ENCODE measurements at regions not wholly inside any gene's neighbourhood (a gene's known extent, or its start where the extent isn't known, plus 50 kb on each side); places are given as distances from the start of the nearest gene placed in this dataset.

DNA sequence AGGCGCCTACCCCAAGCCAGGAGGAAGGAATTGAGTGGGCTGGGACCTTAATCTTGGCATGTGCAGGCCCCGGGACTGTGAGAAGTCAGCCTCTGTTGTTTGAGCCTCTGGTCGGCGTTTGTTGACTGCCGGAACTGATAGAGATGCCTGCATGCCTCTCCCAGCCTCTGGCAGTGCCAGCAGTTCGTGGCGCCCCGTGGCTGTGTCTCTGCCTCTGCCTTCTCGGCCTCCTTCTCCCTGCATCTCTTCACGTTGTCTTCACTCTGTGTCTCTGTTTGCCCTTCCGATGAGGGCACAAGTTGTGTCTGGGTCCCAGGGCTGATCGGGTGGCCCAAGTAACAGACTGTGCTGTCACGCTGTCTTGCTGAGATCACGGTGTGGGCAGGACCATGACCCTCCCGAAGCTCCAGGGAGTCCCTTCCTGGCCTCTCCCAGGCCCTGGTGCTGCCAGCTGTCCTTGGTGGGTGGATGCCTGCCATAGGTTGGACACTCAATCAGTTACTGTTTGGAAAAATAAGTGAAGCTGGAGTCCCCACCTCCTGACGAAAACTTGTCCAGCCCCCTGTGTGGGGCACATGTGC lies 133.5 kb upstream of the LPCAT1 start:
- TF ChIP-seq POLR2A (IDR thresholded peaks at IDR 0.05; ENCODE audit: low read length) (no peak), GATA1 (IDR thresholded peaks at IDR 0.05; ENCODE audit: low read depth, low read length) (no peak)

Measured in erythroblast (primary cell).